ENCODE measurements at regions not wholly inside any gene's neighbourhood (a gene's known extent, or its start where the extent isn't known, plus 50 kb on each side); places are given as distances from the start of the nearest gene placed in this dataset.

DNA sequence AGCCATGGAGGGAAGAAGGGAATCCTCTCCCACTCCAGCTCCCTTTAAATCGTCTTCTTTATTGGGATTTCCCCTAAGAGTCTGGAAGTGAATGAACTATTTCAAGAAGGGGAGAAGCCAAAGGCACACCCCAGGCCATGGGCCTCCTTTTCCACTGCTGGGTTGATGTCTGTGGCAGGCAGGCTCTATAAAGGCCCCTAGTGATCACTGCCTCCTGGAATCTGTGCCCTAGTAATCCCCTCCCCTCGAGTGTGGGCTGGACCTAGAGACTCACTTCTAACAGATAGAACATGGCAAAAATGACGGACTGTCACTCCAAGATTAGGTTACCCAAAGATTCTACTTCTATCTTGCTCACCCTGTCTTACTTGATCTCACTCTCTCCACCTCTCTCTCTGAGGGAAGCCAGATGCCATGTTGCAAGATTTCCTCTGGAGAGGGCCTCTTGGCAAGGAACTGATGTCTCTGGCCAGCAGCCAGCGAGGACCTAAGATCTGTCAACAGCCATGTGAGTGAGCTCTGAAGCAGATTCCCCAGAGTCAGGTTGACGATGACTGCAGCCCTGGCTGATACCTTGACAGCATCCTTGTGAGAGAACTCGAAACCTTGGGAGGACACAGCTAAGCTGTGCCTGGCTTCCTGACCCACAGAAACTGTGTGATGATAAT, 444.8 kb downstream of the SOX6 start (continued):
- no peak for TF ChIP-seq ZKSCAN1 (IDR thresholded peaks at IDR 0.05; ENCODE audit: low read depth, low read length)
- TF ChIP-seq NFATC3 (IDR thresholded peaks at IDR 0.05), result no peak
- no peak for TF ChIP-seq ZNF217 (CRISPR knock-in tag; IDR thresholded peaks at IDR 0.05)
- TF ChIP-seq TAF15 (IDR thresholded peaks at IDR 0.05; ENCODE audit: low read depth, low read length), result no peak
- TF ChIP-seq MEIS2 (IDR thresholded peaks at IDR 0.05; ENCODE audit: partially characterized antibody), result peak; percentile 32
- TF ChIP-seq TOE1 (IDR thresholded peaks at IDR 0.05; ENCODE audit: borderline replicate concordance), result no peak
- no peak for TF ChIP-seq TOE1 (CRISPR knock-in tag; IDR thresholded peaks at IDR 0.05; ENCODE audit: borderline replicate concordance, low read depth)

DNA sequence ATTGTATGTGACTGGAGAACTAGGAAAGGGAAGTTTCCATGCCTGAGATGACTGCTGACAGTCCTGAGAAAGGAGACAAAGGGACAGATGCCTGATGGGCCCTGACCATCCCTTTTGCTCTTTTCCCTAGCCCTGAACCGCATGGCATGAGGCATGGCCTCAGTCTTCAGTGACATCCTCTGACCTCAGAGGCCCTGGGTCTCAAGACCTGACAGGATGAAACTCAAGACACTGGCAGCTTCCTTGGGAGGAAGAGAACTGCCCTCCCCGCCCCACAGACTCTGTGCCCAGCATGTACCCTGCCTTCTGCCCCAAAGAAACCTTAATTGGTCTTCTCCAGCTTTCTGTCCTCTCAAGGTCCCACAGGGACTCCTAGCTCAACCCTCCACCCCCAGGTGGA, 444.1 kb downstream of the SOX6 start:
- Histone ChIP-seq H3K4me1 (replicated peaks in 1 of 2; ENCODE audit: control insufficient read depth in 2 of 2, insufficient read depth in 2 of 2, low read length in 2 of 2) (peaks cover 0 to 3% of the 10 kb centered on the region in 2 experiments; a peak in 1 of 5 replicates), H3K9me3 (replicated peaks; ENCODE audit: control insufficient read depth, insufficient read depth, low read depth, low read length) (no peaks in the 10 kb centered on the region), H2AFZ (ENCODE audit: low read depth, low read length) (no peak overlapping the region), H4K20me1 (replicated peaks; ENCODE audit: control insufficient read depth, insufficient read depth, low read length) (no peaks in the 10 kb centered on the region; the same call in 1 of the 2 replicates), H3K4me3 (no peak overlapping the region), H3K79me2 (ENCODE audit: control insufficient read depth, insufficient read depth, low read length) (no peaks in the 10 kb centered on the region), H3K27me3 (ENCODE audit: control insufficient read depth in 2 of 2, insufficient read depth in 2 of 2, low read length in 2 of 2) (peaks cover 0 to 9% of the 10 kb centered on the region in 2 experiments; a peak in 2 of 5 replicates), H3K36me3 (ENCODE audit: control insufficient read depth, insufficient read depth, low read length) (no peaks in the 10 kb centered on the region), H3K27ac (ENCODE audit: extremely low read depth, low read depth, low read length) (no peak overlapping the region), H3K4me2 (ENCODE audit: insufficient read depth, low read length) (no peak overlapping the region), H3K9ac (ENCODE audit: insufficient read depth in 1 of 2, low read depth in 2 of 2, low read length in 2 of 2) (no peak overlapping the region; a peak in 1 of 4 replicates), H3K9me1 (ENCODE audit: control insufficient read depth, insufficient read depth, low read length) (no peaks in the 10 kb centered on the region)
- intact Hi-C loops (cut with micrococcal nuclease), result no loop called here
- DNase-seq (ENCODE audit: extremely low read depth in 1 of 4, low spot score in 3 of 4), result no peak
- no peak for ATAC-seq
- in situ Hi-C loops (cut with MboI), result no loop called here
- no peak for FAIRE-seq
- BruUV-seq (replicated peaks), result no TSS peak
- ChIA-PET POLR2A (interaction anchor here (1.3 kb wide), 1 partner anchor 17 kb away, joined by 4 read pairs; no protein-coding TSS in a partner anchor), CTCF (ENCODE audit: low intra/inter-chr PET ratio) (no interaction called here)
- 13% methylated on average over 1 of the region's 2 CpGs for WGBS (ENCODE audit: insufficient coverage, low coverage, missing lambda C conversion rate)
- TF ChIP-seq, protein P1, sequence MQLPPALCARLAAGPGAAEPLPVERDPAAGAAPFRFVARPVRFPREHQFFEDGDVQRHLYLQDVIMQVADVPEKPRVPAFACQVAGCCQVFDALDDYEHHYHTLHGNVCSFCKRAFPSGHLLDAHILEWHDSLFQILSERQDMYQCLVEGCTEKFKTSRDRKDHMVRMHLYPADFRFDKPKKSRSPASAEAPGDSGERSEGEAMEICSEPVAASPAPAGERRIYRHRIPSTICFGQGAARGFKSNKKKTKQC (CRISPR knock-in tag; IDR thresholded peaks at IDR 0.05), result no peak
- TF ChIP-seq SIRT6 (IDR thresholded peaks at IDR 0.05; ENCODE audit: low read depth, low read length), result no peak
- TF ChIP-seq EHMT2 (IDR thresholded peaks at IDR 0.05), result no peak
- no peak for TF ChIP-seq EGR1 (conservative IDR thresholded peaks at IDR 0.05)
- TF ChIP-seq, protein P2, sequence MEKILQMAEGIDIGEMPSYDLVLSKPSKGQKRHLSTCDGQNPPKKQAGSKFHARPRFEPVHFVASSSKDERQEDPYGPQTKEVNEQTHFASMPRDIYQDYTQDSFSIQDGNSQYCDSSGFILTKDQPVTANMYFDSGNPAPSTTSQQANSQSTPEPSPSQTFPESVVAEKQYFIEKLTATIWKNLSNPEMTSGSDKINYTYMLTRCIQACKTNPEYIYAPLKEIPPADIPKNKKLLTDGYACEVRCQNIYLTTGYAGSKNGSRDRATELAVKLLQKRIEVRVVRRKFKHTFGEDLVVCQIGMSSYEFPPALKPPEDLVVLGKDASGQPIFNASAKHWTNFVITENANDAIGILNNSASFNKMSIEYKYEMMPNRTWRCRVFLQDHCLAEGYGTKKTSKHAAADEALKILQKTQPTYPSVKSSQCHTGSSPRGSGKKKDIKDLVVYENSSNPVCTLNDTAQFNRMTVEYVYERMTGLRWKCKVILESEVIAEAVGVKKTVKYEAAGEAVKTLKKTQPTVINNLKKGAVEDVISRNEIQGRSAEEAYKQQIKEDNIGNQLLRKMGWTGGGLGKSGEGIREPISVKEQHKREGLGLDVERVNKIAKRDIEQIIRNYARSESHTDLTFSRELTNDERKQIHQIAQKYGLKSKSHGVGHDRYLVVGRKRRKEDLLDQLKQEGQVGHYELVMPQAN (IDR thresholded peaks at IDR 0.05; ENCODE audit: borderline replicate concordance), result no peak
- TF ChIP-seq EWSR1 (IDR thresholded peaks at IDR 0.05; ENCODE audit: borderline replicate concordance, low read depth, partially characterized antibody), result no peak
- no peak for TF ChIP-seq RBM39 (optimal IDR thresholded peaks at IDR 0.05; ENCODE audit: low read depth, low read length)
- no peak for TF ChIP-seq ILK (tag; IDR thresholded peaks at IDR 0.05; ENCODE audit: borderline replicate concordance, low read depth)
